ENCODE measurements at regions not wholly inside any gene's neighbourhood (a gene's known extent, or its start where the extent isn't known, plus 50 kb on each side); places are given as distances from the start of the nearest gene placed in this dataset.

DNA sequence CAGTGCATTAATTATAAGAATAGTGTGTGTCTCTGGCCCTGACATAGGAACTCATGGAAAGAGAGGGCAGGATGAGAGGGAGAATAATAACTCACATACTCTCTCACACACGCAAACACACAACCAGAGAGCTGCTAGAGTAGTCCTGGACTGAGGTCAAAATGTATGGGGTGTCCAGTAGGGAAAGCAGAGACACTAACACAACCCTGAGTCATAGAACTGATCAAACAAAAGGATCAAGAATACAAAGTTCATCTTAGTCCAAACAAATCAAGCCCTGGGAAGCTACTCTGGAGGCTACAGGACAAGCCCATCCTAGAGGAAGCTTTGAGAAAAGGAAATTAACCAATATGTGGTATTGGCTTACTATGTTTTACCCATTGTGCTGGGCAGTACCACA is 178.5 kb upstream of the GUCY1A2 start:
- no peak for TF ChIP-seq ZNF596 (tag by site-specific recombination; IDR thresholded peaks at IDR 0.05)
- no peak for TF ChIP-seq ZNF549 (tag by site-specific recombination; IDR thresholded peaks at IDR 0.05)
- TF ChIP-seq ZNF221 (tag by site-specific recombination; IDR thresholded peaks at IDR 0.05; ENCODE audit: borderline replicate concordance), result no peak
- TF ChIP-seq, protein P1, sequence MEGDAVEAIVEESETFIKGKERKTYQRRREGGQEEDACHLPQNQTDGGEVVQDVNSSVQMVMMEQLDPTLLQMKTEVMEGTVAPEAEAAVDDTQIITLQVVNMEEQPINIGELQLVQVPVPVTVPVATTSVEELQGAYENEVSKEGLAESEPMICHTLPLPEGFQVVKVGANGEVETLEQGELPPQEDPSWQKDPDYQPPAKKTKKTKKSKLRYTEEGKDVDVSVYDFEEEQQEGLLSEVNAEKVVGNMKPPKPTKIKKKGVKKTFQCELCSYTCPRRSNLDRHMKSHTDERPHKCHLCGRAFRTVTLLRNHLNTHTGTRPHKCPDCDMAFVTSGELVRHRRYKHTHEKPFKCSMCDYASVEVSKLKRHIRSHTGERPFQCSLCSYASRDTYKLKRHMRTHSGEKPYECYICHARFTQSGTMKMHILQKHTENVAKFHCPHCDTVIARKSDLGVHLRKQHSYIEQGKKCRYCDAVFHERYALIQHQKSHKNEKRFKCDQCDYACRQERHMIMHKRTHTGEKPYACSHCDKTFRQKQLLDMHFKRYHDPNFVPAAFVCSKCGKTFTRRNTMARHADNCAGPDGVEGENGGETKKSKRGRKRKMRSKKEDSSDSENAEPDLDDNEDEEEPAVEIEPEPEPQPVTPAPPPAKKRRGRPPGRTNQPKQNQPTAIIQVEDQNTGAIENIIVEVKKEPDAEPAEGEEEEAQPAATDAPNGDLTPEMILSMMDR (tag by site-specific recombination; IDR thresholded peaks at IDR 0.05), result no peak
- TF ChIP-seq ZNF354C (tag by site-specific recombination; IDR thresholded peaks at IDR 0.05; ENCODE audit: borderline replicate concordance, low read depth), result no peak
- TF ChIP-seq, protein P2, sequence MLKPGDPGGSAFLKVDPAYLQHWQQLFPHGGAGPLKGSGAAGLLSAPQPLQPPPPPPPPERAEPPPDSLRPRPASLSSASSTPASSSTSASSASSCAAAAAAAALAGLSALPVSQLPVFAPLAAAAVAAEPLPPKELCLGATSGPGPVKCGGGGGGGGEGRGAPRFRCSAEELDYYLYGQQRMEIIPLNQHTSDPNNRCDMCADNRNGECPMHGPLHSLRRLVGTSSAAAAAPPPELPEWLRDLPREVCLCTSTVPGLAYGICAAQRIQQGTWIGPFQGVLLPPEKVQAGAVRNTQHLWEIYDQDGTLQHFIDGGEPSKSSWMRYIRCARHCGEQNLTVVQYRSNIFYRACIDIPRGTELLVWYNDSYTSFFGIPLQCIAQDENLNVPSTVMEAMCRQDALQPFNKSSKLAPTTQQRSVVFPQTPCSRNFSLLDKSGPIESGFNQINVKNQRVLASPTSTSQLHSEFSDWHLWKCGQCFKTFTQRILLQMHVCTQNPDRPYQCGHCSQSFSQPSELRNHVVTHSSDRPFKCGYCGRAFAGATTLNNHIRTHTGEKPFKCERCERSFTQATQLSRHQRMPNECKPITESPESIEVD (tag by site-specific recombination; IDR thresholded peaks at IDR 0.05), result no peak
- no peak for TF ChIP-seq ZNF121 (tag by site-specific recombination; IDR thresholded peaks at IDR 0.05)
- TF ChIP-seq, protein P3, sequence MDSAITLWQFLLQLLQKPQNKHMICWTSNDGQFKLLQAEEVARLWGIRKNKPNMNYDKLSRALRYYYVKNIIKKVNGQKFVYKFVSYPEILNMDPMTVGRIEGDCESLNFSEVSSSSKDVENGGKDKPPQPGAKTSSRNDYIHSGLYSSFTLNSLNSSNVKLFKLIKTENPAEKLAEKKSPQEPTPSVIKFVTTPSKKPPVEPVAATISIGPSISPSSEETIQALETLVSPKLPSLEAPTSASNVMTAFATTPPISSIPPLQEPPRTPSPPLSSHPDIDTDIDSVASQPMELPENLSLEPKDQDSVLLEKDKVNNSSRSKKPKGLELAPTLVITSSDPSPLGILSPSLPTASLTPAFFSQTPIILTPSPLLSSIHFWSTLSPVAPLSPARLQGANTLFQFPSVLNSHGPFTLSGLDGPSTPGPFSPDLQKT (IDR thresholded peaks at IDR 0.05; ENCODE audit: borderline replicate concordance, low read depth, low read length), result no peak
- TF ChIP-seq, protein P4, sequence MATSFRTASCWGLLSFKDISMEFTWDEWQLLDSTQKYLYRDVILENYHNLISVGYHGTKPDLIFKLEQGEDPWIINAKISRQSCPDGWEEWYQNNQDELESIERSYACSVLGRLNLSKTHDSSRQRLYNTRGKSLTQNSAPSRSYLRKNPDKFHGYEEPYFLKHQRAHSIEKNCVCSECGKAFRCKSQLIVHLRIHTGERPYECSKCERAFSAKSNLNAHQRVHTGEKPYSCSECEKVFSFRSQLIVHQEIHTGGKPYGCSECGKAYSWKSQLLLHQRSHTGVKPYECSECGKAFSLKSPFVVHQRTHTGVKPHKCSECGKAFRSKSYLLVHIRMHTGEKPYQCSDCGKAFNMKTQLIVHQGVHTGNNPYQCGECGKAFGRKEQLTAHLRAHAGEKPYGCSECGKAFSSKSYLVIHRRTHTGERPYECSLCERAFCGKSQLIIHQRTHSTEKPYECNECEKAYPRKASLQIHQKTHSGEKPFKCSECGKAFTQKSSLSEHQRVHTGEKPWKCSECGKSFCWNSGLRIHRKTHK (tag by site-specific recombination; IDR thresholded peaks at IDR 0.05), result no peak
- TF ChIP-seq, protein P5, sequence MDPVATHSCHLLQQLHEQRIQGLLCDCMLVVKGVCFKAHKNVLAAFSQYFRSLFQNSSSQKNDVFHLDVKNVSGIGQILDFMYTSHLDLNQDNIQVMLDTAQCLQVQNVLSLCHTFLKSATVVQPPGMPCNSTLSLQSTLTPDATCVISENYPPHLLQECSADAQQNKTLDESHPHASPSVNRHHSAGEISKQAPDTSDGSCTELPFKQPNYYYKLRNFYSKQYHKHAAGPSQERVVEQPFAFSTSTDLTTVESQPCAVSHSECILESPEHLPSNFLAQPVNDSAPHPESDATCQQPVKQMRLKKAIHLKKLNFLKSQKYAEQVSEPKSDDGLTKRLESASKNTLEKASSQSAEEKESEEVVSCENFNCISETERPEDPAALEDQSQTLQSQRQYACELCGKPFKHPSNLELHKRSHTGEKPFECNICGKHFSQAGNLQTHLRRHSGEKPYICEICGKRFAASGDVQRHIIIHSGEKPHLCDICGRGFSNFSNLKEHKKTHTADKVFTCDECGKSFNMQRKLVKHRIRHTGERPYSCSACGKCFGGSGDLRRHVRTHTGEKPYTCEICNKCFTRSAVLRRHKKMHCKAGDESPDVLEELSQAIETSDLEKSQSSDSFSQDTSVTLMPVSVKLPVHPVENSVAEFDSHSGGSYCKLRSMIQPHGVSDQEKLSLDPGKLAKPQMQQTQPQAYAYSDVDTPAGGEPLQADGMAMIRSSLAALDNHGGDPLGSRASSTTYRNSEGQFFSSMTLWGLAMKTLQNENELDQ (tag by site-specific recombination; IDR thresholded peaks at IDR 0.05; ENCODE audit: low read depth), result no peak
- TF ChIP-seq, protein P6, sequence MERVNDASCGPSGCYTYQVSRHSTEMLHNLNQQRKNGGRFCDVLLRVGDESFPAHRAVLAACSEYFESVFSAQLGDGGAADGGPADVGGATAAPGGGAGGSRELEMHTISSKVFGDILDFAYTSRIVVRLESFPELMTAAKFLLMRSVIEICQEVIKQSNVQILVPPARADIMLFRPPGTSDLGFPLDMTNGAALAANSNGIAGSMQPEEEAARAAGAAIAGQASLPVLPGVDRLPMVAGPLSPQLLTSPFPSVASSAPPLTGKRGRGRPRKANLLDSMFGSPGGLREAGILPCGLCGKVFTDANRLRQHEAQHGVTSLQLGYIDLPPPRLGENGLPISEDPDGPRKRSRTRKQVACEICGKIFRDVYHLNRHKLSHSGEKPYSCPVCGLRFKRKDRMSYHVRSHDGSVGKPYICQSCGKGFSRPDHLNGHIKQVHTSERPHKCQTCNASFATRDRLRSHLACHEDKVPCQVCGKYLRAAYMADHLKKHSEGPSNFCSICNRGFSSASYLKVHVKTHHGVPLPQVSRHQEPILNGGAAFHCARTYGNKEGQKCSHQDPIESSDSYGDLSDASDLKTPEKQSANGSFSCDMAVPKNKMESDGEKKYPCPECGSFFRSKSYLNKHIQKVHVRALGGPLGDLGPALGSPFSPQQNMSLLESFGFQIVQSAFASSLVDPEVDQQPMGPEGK (tag by site-specific recombination; IDR thresholded peaks at IDR 0.05), result no peak
- TF ChIP-seq ZNF48 (tag by site-specific recombination; IDR thresholded peaks at IDR 0.05), result no peak
- no peak for TF ChIP-seq ZNF585B (tag by site-specific recombination; IDR thresholded peaks at IDR 0.05)
- no peak for TF ChIP-seq ZBTB1 (tag by site-specific recombination; IDR thresholded peaks at IDR 0.05)

Data from HEK293 (cell line).